HepG2 (cell line): ENCODE measurements at regions not wholly inside any gene's neighbourhood (a gene's known extent, or its start where the extent isn't known, plus 50 kb on each side); places are given as distances from the start of the nearest gene placed in this dataset.
A peak's percentile ranks its signal among the peaks of the same experiment; 100 is the strongest.

Experiments used
- BHLHE40 ChIP-seq: IDR thresholded peaks from 2 replicates; pipeline ENCODE4 v1.6.1; 2011; ENCODE audit warnings: low read length, improper control_type of control experiment
- CENPT ChIP-seq: sonication (generic); formaldehyde crosslinking; IDR thresholded peaks from 2 replicates; pipeline ENCODE4 v1.8.0; 2022; ENCODE audit warnings: low read depth, mild to moderate bottlenecking, moderate library complexity, missing genetic modification reagents
- GATAD1 ChIP-seq: IDR thresholded peaks from 2 replicates; pipeline ENCODE4 v1.6.1; 2016; ENCODE audit warnings: missing genetic modification reagents, missing compliant biosample characterization
- KAT8 ChIP-seq: IDR thresholded peaks from 2 replicates; pipeline ENCODE4 v1.6.1; 2016; ENCODE audit warnings: missing genetic modification reagents, missing compliant biosample characterization
- KDM5B ChIP-seq: sonication (generic); formaldehyde crosslinking; IDR thresholded peaks from 2 replicates; pipeline ENCODE4 v1.4.0; 2020; ENCODE audit warnings: missing genetic modification reagents, mild to moderate bottlenecking, borderline replicate concordance
- MTA1 ChIP-seq: sonication (generic); formaldehyde crosslinking; IDR thresholded peaks from 2 replicates; pipeline ENCODE4 v1.4.0; 2020; ENCODE audit warnings: missing genetic modification reagents, mild to moderate bottlenecking, borderline replicate concordance
- NFE2 ChIP-seq: sonication (generic); formaldehyde crosslinking; IDR thresholded peaks from 2 replicates; pipeline ENCODE4 v1.4.0; 2020; ENCODE audit warnings: missing genetic modification reagents
- REL ChIP-seq: sonication (generic); formaldehyde crosslinking; conservative IDR thresholded peaks from 2 replicates; pipeline ENCODE4 v1.8.0; 2022; ENCODE audit warnings: mild to moderate bottlenecking, missing genetic modification reagents, moderate library complexity
- TBP ChIP-seq: sonication (generic); formaldehyde crosslinking; IDR thresholded peaks from 2 replicates; pipeline ENCODE4 v1.5.0; 2020; ENCODE audit warnings: missing genetic modification reagents
- TOPORS ChIP-seq: sonication (generic); formaldehyde crosslinking; IDR thresholded peaks from 2 replicates; pipeline ENCODE4 v1.8.0; 2023; ENCODE audit warnings: mild to moderate bottlenecking, missing genetic modification reagents
- ZFP90 ChIP-seq: sonication (generic); formaldehyde crosslinking; IDR thresholded peaks from 2 replicates; pipeline ENCODE4 v1.8.0; 2022; ENCODE audit warnings: missing genetic modification reagents, mild to moderate bottlenecking, inconsistent platforms, borderline replicate concordance
- ZKSCAN8 ChIP-seq: IDR thresholded peaks from 2 replicates; pipeline ENCODE4 v1.6.1; 2016; ENCODE audit warnings: borderline replicate concordance, missing genetic modification reagents, missing compliant biosample characterization
- ZNF235 ChIP-seq: sonication (generic); formaldehyde crosslinking; IDR thresholded peaks from 2 replicates; pipeline ENCODE4 v1.8.1; 2023; ENCODE audit warnings: mild to moderate bottlenecking, missing genetic modification reagents, borderline replicate concordance
- ZNF333 ChIP-seq: sonication (generic); formaldehyde crosslinking; IDR thresholded peaks from 2 replicates; pipeline ENCODE4 v1.4.0; 2020; ENCODE audit warnings: mild to moderate bottlenecking, missing genetic modification reagents, borderline replicate concordance
- ZNF430 ChIP-seq: sonication (generic); formaldehyde crosslinking; IDR thresholded peaks from 2 replicates; pipeline ENCODE4 v1.9.0; 2021; ENCODE audit warnings: mild to moderate bottlenecking, missing genetic modification reagents
- ZNF775 ChIP-seq: sonication (generic); formaldehyde crosslinking; IDR thresholded peaks from 2 replicates; pipeline ENCODE4 v1.4.0; 2020; ENCODE audit warnings: missing genetic modification reagents, mild to moderate bottlenecking, moderate library complexity, borderline replicate concordance
- TF ChIP-seq, protein P1 (sequence below), 2 experiments: fragments of 450-650 bp in 1 of 2; sonication (generic) in 1 of 2; formaldehyde crosslinking; IDR thresholded peaks; 2 replicates each; pipeline versions ENCODE4 v1.5.0 to v1.8.0; 2020 to 2022; ENCODE audit warnings: mild to moderate bottlenecking in 1 of 2, missing genetic modification reagents in 1 of 2
- TF ChIP-seq, protein P2 (sequence below): sonication (generic); formaldehyde crosslinking; IDR thresholded peaks from 2 replicates; pipeline ENCODE4 v1.8.1; 2022; ENCODE audit warnings: low read depth, mild to moderate bottlenecking, missing genetic modification reagents
- TF ChIP-seq, protein P3 (sequence below): sonication (generic); formaldehyde crosslinking; conservative IDR thresholded peaks from 2 replicates; pipeline ENCODE4 v1.4.0; 2020; ENCODE audit warnings: mild to moderate bottlenecking, missing genetic modification reagents, moderate library complexity

DNA sequence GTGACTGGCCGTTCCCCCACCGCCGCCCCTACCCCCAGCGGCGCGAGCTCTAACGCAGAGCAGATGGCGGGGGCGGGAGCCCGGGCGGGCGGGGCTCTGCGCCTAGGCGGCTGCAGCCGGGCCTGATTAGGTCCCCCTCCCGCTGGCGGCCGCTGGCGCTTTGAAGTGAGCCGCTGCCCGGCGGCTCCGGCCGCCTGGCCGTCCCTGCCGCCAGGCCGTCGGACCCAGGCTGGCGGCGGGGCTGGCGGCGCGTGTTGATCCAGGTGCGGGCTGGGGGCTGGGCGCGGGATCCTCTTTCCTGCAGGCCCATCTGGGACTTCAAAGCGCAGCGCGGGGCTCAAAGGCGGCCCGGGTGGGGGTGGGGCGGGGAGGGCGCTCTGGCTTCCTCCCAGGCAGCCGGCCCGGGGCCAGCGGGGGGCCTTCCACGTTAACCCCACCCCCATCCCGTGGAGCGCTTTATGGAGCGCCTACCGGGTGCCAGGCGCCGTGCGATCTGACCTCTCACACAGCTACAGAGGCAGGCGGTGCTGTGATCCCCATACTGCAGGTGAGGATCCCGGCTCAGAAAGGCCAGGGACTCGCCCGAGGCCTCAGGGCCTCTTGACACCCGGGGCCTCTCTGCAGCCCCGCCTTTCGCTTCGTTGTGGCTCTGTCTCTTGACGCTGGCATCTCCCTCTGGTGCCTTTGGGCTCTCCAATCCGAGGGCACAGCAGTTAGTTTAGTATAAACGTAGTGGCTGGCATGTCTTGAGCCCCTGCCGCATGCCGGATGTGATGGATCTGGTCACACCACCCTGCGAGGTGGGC is 80.0 kb upstream of the NKD1 start (continued):
- TF ChIP-seq BHLHE40 (peak; percentile 69), ZNF430 (CRISPR knock-in tag) (no peak), ZNF235 (CRISPR knock-in tag) (peak; percentile 0; the same call in 1 of the 2 replicates), ZKSCAN8 (CRISPR knock-in tag) (peak; percentile 67; the same call in 1 of the 2 replicates), KAT8 (CRISPR knock-in tag) (peak; percentile 47; the same call in 1 of the 2 replicates), CENPT (CRISPR knock-in tag) (no peak), KDM5B (peak; percentile 70; the same call in 1 of the 2 replicates), NFE2 (CRISPR knock-in tag) (no peak; the same call in 1 of the 2 replicates), ZFP90 (CRISPR knock-in tag) (peak; percentile 90; the same call in 1 of the 2 replicates), GATAD1 (CRISPR knock-in tag) (0 out of 2 replicates have a peak, but pooled peaks have one; percentile 36), MTA1 (no peak; the same call in 1 of the 2 replicates), REL (CRISPR knock-in tag) (no peak), TBP (CRISPR knock-in tag) (no peak), ZNF333 (CRISPR knock-in tag) (peak; percentile 73; the same call in 1 of the 2 replicates), ZNF775 (CRISPR knock-in tag) (no peak), TOPORS (CRISPR knock-in tag) (peak; percentile 83)
- TF ChIP-seq, protein P1, sequence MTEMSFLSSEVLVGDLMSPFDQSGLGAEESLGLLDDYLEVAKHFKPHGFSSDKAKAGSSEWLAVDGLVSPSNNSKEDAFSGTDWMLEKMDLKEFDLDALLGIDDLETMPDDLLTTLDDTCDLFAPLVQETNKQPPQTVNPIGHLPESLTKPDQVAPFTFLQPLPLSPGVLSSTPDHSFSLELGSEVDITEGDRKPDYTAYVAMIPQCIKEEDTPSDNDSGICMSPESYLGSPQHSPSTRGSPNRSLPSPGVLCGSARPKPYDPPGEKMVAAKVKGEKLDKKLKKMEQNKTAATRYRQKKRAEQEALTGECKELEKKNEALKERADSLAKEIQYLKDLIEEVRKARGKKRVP (CRISPR knock-in tag; IDR thresholded peaks at IDR 0.05): peak in 1 of 2 experiments; percentile 22; a peak in 2 of 4 replicates
- TF ChIP-seq, protein P2, sequence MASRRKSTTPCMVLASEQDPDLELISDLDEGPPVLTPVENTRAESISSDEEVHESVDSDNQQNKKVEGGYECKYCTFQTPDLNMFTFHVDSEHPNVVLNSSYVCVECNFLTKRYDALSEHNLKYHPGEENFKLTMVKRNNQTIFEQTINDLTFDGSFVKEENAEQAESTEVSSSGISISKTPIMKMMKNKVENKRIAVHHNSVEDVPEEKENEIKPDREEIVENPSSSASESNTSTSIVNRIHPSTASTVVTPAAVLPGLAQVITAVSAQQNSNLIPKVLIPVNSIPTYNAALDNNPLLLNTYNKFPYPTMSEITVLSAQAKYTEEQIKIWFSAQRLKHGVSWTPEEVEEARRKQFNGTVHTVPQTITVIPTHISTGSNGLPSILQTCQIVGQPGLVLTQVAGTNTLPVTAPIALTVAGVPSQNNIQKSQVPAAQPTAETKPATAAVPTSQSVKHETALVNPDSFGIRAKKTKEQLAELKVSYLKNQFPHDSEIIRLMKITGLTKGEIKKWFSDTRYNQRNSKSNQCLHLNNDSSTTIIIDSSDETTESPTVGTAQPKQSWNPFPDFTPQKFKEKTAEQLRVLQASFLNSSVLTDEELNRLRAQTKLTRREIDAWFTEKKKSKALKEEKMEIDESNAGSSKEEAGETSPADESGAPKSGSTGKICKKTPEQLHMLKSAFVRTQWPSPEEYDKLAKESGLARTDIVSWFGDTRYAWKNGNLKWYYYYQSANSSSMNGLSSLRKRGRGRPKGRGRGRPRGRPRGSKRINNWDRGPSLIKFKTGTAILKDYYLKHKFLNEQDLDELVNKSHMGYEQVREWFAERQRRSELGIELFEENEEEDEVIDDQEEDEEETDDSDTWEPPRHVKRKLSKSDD (CRISPR knock-in tag): no peak
- TF ChIP-seq, protein P3, sequence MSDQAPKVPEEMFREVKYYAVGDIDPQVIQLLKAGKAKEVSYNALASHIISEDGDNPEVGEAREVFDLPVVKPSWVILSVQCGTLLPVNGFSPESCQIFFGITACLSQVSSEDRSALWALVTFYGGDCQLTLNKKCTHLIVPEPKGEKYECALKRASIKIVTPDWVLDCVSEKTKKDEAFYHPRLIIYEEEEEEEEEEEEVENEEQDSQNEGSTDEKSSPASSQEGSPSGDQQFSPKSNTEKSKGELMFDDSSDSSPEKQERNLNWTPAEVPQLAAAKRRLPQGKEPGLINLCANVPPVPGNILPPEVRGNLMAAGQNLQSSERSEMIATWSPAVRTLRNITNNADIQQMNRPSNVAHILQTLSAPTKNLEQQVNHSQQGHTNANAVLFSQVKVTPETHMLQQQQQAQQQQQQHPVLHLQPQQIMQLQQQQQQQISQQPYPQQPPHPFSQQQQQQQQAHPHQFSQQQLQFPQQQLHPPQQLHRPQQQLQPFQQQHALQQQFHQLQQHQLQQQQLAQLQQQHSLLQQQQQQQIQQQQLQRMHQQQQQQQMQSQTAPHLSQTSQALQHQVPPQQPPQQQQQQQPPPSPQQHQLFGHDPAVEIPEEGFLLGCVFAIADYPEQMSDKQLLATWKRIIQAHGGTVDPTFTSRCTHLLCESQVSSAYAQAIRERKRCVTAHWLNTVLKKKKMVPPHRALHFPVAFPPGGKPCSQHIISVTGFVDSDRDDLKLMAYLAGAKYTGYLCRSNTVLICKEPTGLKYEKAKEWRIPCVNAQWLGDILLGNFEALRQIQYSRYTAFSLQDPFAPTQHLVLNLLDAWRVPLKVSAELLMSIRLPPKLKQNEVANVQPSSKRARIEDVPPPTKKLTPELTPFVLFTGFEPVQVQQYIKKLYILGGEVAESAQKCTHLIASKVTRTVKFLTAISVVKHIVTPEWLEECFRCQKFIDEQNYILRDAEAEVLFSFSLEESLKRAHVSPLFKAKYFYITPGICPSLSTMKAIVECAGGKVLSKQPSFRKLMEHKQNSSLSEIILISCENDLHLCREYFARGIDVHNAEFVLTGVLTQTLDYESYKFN: peak; percentile 86
